ENCODE measurements at regions not wholly inside any gene's neighbourhood (a gene's known extent, or its start where the extent isn't known, plus 50 kb on each side); places are given as distances from the start of the nearest gene placed in this dataset.

GRCh38 chr20:50301165-50301564, 110.5 kb downstream of the CEBPB start:
- no peak for DNase-seq

- no peak for DNase-seq
Measured at GRCh38 chr20:50301712-50302111, 111.1 kb downstream of the CEBPB start.

- DNase-seq = peak; percentile 25
Measured at GRCh38 chr20:50302341-50303057, 111.9 kb downstream of the CEBPB start.

- DNase-seq = peak; percentile 82
Measured at GRCh38 chr20:50303573-50304500, 113.2 kb downstream of the CEBPB start.

- DNase-seq = peak; percentile 77
Measured at GRCh38 chr20:50304501-50304856, 113.8 kb downstream of the CEBPB start.

GRCh38 chr20:50304923-50305635, 114.4 kb downstream of the CEBPB start:
- peak; percentile 70 for DNase-seq

GRCh38 chr20:50305636-50306477, 115.2 kb downstream of the CEBPB start:
- DNase-seq = peak; percentile 42

- DNase-seq = no peak
Measured at GRCh38 chr20:50306478-50307423, 116.1 kb downstream of the CEBPB start.

GRCh38 chr20:50308166-50308512, 117.5 kb downstream of the CEBPB start:
- no peak for DNase-seq

- peak; percentile 95 for DNase-seq
Measured at GRCh38 chr20:50308513-50309279, 118.1 kb downstream of the CEBPB start.

- DNase-seq = no peak
Measured at GRCh38 chr20:50309280-50309763, 118.7 kb downstream of the CEBPB start.

GRCh38 chr20:50309764-50310672, 119.4 kb downstream of the CEBPB start:
- DNase-seq = no peak

- DNase-seq = no peak
Measured at GRCh38 chr20:50310673-50311051, 120.0 kb downstream of the CEBPB start.

- DNase-seq = no peak
Measured at GRCh38 chr20:50311308-50312001, 120.8 kb downstream of the CEBPB start.

- no peak for DNase-seq
Measured at GRCh38 chr20:50312002-50312681, 121.5 kb downstream of the CEBPB start.

- DNase-seq = peak; percentile 90
Measured at GRCh38 chr20:50312682-50313521, 122.3 kb downstream of the CEBPB start.

- no peak for DNase-seq
Measured at GRCh38 chr20:50313522-50313820, 122.8 kb downstream of the CEBPB start.

Measured in femur (tissue), 1 donor.